Ectodermal cell (in vitro differentiated cells): ENCODE measurements at regions not wholly inside any gene's neighbourhood (a gene's known extent, or its start where the extent isn't known, plus 50 kb on each side); places are given as distances from the start of the nearest gene placed in this dataset.

ENCODE experiments used
- H3K27ac ChIP-seq: 2 replicates; pipeline ENCODE4 v1.7.0; 2013; ENCODE audit warnings: mild to moderate bottlenecking, low read depth, low read length; ENCODE audit not compliant: insufficient read depth, poor library complexity, severe bottlenecking
- H3K27me3 ChIP-seq: 2 replicates; pipeline ENCODE4 v1.7.0; 2013; ENCODE audit warnings: mild to moderate bottlenecking, low read length; ENCODE audit not compliant: insufficient read depth, control insufficient read depth, poor library complexity, severe bottlenecking
- H3K36me3 ChIP-seq: one replicate; pipeline ENCODE4 v1.7.0; 2013; ENCODE audit warnings: low read length; ENCODE audit not compliant: control insufficient read depth, insufficient read depth
- H3K4me1 ChIP-seq: one replicate; pipeline ENCODE4 v1.7.0; 2013; ENCODE audit warnings: low read length; ENCODE audit not compliant: control insufficient read depth, insufficient read depth
- H3K4me3 ChIP-seq: 2 replicates; pipeline ENCODE4 v1.7.0; 2013; ENCODE audit warnings: low read depth, low read length, control low read depth; ENCODE audit not compliant: insufficient read depth
- H3K9me3 ChIP-seq: 2 replicates; pipeline ENCODE4 v1.7.0; 2013; ENCODE audit warnings: mild to moderate bottlenecking, low read length, moderate library complexity; ENCODE audit not compliant: control insufficient read depth
- WGBS, 2 experiments: methylation state at CpG; one replicate each; pipeline ENCODE4 v1.1.7; 2013; ENCODE audit warnings: missing lambda C conversion rate in 2 of 2; 5-methylcytosine and 5-hydroxymethylcytosine counted together

DNA sequence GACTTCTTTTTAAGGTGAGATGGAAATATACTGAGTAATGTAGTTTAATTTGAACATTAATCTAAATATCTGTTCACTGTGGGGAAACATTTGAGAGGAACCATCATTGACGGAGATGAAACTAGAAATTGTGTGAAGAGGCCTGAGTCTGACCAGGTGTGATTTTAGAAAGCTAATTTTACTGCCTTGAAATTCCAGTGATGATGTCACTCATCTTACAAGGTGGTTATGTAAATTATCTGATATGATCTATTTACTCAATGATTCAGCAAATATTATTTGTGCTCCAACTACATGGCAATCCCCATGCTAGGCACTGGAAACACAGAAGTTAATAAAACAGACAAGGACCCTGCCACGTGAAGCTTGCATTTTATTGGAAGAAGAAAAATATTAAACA lies 435.7 kb upstream of the DCN start:
- H3K27me3 ChIP-seq, result no peaks in the 10 kb centered on the region
- H3K9me3 ChIP-seq, result no peaks in the 10 kb centered on the region
- H3K4me1 ChIP-seq, result no peaks in the 10 kb centered on the region
- WGBS, 2 experiments, result 93 to 95% methylated on average over 1 of the region's 2 CpGs
- no peaks in the 10 kb centered on the region for H3K36me3 ChIP-seq
- H3K4me3 ChIP-seq, result no peak overlapping the region
- no peak overlapping the region for H3K27ac ChIP-seq

DNA sequence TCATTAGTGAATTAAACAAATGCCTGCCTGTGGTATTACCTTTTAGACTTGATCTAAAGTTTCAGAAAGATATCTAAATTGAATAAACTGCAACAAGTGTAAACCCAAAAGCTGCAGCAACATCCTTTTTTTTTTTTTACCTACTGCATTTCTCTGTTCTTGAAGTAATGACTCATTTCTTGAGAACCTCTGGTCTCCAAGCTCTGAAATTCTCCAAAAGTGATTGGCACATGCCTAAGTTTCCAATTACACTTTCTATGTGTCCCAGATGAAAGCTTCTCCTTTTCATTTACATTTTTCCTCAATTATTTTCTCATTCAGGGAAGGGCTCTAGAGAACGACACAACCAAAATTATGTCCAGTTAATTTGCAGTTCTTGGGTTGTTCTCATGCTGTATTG lies 435.2 kb upstream of the DCN start:
- 100% methylated on average over 1 of the region's 1 CpG for WGBS, 2 experiments
- Histone ChIP-seq H3K27me3 (no peaks in the 10 kb centered on the region), H3K27ac (no peak overlapping the region)

DNA sequence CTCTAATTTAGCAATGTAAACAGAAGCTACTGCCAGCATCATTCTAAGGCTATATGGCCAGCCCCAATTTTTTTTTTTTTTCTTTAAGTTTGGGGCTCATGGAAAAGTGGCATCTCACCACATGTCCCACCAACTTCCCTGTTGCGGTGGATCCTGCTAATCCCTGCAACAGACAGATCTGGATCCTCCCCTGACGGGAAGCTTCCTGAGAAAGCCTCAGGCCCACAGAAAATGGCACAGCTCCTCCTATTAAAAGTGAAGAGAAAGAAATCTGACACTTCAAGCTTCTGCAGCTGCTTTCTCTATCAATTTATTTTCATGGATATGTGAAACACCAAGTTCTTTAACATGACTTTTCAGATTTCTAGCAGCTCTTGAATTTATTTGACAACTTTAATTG lies 433.8 kb upstream of the DCN start:
- Histone ChIP-seq H3K9me3 (no peaks in the 10 kb centered on the region), H3K27ac (no peak overlapping the region), H3K27me3 (no peaks in the 10 kb centered on the region), H3K4me3 (no peak overlapping the region), H3K4me1 (no peaks in the 10 kb centered on the region), H3K36me3 (no peaks in the 10 kb centered on the region)
- WGBS, 2 experiments, result 81 to 82% methylated on average over 2 of the region's 2 CpGs

More for the DNA sequence above, 435.2 kb upstream of the DCN start:
- Histone ChIP-seq H3K36me3 (no peaks in the 10 kb centered on the region), H3K4me3 (no peak overlapping the region), H3K4me1 (no peaks in the 10 kb centered on the region), H3K9me3 (no peaks in the 10 kb centered on the region)

DNA sequence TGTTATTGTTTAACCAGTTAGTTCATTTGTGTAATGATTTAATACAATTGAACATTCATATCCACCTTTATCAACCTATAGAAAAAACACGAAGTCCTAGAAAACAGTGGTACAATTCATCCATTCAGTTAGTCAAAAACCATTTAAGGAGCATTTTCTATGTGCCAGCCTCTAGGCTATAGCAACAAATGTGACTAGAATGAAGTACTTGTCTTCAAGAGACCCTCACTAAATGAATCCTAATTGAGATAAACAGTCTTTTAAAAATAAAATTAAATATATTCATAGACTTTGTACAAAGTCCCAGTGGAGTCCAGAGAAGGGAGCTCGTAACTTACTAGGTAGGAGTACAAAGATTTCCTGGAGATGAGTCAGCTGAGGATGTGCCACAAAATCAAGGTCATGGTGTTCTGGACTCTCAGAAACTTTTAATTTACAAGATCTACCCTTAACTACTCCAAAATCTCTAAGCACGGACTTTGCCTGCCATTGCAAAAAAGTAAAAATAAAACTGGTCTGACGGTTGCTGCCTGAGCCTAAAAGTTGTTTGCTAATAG lies 430.7 kb upstream of the DCN start:
- Histone ChIP-seq H3K4me3 (no peak overlapping the region), H3K27ac (no peak overlapping the region), H3K9me3 (no peaks in the 10 kb centered on the region), H3K4me1 (no peaks in the 10 kb centered on the region), H3K27me3 (no peaks in the 10 kb centered on the region), H3K36me3 (no peaks in the 10 kb centered on the region)
- 95 to 96% methylated on average over 2 to 4 of the region's 4 CpGs for WGBS, 2 experiments

DNA sequence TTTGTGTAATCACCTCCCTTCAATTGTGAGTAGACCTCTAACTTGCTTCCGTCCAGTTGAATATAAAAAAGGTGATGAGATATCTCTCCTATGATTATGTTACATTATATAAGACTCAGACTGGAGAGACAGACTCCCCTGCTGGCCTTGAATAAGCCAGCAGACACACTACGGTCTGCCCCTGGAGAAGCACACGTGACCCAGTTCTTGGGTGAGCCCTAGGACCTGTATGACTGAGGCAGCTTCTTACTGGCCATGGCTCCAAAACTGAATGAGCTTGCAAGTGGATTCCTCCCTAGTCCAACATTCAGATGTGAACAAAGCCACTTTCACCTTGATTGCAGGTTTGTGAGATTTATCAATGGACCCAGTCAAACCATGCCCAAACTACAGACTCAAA lies 427.9 kb upstream of the DCN start:
- no peaks in the 10 kb centered on the region for H3K27me3 ChIP-seq
- no peaks in the 10 kb centered on the region for H3K9me3 ChIP-seq
- H3K27ac ChIP-seq, result no peak overlapping the region
- H3K4me3 ChIP-seq, result no peak overlapping the region
- H3K36me3 ChIP-seq, result no peaks in the 10 kb centered on the region
- WGBS, 2 experiments, result 88 to 95% methylated on average over 2 of the region's 3 CpGs
- no peaks in the 10 kb centered on the region for H3K4me1 ChIP-seq

DNA sequence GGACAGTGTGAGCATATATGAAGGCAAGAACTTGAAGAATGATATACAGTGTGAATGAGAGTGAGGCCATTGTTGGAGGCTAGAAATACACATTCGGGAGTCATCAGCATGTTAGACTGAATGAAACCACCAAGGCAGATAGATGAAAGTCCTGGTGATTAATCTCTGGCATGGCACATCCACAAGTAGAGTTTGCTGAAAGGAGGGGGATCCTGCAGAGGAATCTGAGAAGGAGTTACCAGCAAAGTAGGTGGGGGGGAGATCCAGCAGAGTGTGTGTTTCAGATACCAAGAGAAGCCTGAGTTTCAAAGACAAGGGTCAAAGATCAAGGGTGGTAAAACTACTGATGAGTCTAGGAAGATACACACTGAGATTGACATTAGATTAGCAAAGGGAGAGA lies 426.7 kb upstream of the DCN start:
- Histone ChIP-seq H3K4me3 (no peak overlapping the region), H3K27ac (no peak overlapping the region), H3K36me3 (no peaks in the 10 kb centered on the region), H3K4me1 (no peaks in the 10 kb centered on the region), H3K27me3 (no peaks in the 10 kb centered on the region), H3K9me3 (no peaks in the 10 kb centered on the region)
- 90 to 91% methylated on average over 1 of the region's 1 CpG for WGBS, 2 experiments

DNA sequence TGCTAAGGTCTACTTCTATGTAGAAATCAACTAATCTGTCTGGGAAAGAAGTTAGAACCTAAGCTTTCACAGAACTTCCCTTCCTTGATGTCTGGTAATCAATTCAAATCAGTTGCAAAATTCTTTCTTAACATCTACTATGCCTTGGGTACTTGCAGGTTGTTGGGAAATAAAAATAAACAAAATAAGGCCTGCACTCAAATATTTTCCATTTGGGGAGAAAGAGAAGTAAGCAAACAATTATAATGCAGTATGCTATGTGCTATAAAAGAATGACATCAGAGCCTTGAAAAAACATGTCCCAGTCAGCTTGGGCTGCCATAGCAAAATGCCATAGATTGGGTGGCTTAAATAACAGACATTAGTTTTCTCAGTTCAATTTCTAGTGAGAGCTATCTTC lies 425.9 kb upstream of the DCN start:
- Histone ChIP-seq H3K27me3 (no peaks in the 10 kb centered on the region), H3K27ac (no peak overlapping the region)

DNA sequence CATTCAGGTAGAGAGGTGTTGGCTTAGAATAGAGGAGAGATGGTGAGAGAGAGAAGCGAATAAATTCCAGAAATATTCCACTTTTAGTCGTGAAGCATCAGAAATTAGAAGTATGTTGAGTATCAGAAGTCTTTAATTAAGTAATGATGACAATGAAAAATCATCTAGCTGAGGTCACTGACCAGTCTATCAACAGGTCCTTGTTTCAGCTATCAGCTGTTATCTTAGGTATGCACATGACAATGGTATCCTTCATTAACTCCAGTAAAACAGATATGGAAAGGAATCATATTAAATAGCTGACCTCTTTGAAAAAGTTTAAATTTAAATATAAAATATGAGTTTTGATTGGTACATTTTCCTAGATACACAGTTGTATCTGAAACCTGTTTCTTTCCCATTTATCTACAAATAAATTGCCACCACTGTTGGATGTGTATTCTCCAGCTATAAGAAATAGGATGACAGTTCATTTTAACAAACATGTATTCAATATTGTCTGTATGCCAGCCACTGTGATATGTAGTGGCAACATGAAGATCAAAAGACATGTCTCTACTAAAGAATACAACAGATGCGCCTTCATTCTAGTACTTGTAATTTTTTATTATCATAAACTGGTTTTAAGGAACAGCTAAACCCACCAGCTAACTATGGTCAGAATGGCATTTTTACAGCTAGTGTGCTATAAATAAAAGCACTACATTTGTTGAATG lies 424.2 kb upstream of the DCN start:
- no peaks in the 10 kb centered on the region for H3K9me3 ChIP-seq
- no peaks in the 10 kb centered on the region for H3K4me1 ChIP-seq
- H3K4me3 ChIP-seq, result no peak overlapping the region
- H3K36me3 ChIP-seq, result no peaks in the 10 kb centered on the region
- H3K27me3 ChIP-seq, result no peaks in the 10 kb centered on the region
- 88% methylated on average over 2 to 3 of the region's 3 CpGs for WGBS, 2 experiments
- no peak overlapping the region for H3K27ac ChIP-seq

More for the DNA sequence above, 425.9 kb upstream of the DCN start:
- no peaks in the 10 kb centered on the region for H3K9me3 ChIP-seq
- no peaks in the 10 kb centered on the region for H3K36me3 ChIP-seq
- no peak overlapping the region for H3K4me3 ChIP-seq
- H3K4me1 ChIP-seq, result no peaks in the 10 kb centered on the region

DNA sequence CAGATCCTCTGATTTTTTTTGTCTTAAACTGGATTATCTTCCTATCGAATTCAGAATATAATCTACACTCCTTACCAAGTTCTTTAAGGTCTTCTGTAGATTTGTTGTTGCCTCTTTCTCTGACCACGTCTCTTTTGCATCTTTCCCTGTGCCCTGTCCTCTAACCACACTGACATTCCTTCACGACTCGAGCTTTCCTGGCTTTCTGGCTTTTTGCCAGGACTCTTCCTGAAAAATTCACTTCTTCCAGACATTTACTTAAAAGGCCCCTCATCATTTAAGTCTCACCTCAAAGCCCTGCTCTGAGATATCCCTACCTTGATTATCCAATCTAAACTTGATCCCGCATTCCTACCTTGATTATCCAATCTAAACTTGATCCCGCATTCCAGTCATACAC lies 422.3 kb upstream of the DCN start:
- WGBS, 2 experiments, result 83 to 89% methylated on average over 6 of the region's 6 CpGs
- no peak overlapping the region for H3K27ac ChIP-seq
- H3K9me3 ChIP-seq, result no peaks in the 10 kb centered on the region
- H3K27me3 ChIP-seq, result no peaks in the 10 kb centered on the region
- H3K36me3 ChIP-seq, result no peaks in the 10 kb centered on the region
- no peak overlapping the region for H3K4me3 ChIP-seq
- H3K4me1 ChIP-seq, result no peaks in the 10 kb centered on the region

DNA sequence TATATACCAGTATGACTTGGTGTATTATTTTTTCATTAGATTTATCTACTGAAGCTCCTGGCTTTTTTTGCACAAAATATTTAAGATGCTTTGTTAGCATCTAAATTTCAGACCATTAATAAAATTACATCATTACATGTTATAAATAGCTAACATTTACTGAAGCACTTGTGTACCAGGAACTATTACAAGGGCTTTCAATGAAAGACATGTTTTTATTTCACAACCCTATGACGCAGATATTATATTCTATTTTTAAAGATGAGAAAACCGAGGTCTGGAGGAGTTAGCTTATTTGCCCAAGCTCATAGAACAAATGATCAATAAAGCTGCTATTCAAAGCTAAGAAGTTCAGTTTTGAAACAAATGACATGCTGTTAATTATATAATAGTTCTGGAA lies 420.4 kb upstream of the DCN start:
- H3K36me3 ChIP-seq, result no peaks in the 10 kb centered on the region
- no peak overlapping the region for H3K27ac ChIP-seq
- no peaks in the 10 kb centered on the region for H3K9me3 ChIP-seq
- H3K4me3 ChIP-seq, result no peak overlapping the region
- H3K27me3 ChIP-seq, result no peaks in the 10 kb centered on the region
- WGBS, 2 experiments, result 100% methylated on average over 1 to 2 of the region's 2 CpGs
- H3K4me1 ChIP-seq, result no peaks in the 10 kb centered on the region
